NT2/D1 (cell line): ENCODE measurements at regions not wholly inside any gene's neighbourhood (a gene's known extent, or its start where the extent isn't known, plus 50 kb on each side); places are given as distances from the start of the nearest gene placed in this dataset.

Source experiments
- SUZ12 ChIP-seq: IDR thresholded peaks from 2 replicates; pipeline ENCODE4 v1.6.1; 2011; ENCODE audit not compliant: insufficient read length, insufficient read depth; ENCODE audit errors: extremely low read depth
- YY1 ChIP-seq: IDR thresholded peaks from 2 replicates; pipeline ENCODE4 v1.6.1; 2011; ENCODE audit not compliant: insufficient read length, insufficient read depth
- ZNF274 ChIP-seq: IDR thresholded peaks from 2 replicates; pipeline ENCODE4 v1.6.1; 2011; ENCODE audit warnings: mild to moderate bottlenecking, low read depth, low read length

DNA sequence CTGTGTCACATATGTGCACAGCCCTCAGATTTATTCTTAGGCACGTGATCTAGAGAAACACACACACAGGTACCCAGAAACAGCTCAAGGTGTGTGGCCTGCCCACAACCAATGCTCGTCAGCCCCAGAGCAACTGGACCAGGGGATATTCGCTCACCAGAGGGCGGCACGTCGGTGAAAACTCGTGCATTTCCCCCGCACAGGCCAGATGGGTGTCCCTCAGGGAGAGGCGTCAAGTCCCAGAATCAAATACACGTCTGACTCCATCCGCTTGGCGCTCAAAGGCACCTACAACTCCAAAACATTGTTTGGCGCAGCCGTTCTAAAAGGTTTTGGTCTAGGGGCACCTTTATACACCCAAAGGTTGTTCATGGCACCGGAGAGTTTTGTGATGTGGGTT, 429.0 kb downstream of the BRD1 start:
- TF ChIP-seq SUZ12 (no peak), ZNF274 (no peak), YY1 (no peak)
